HG03097 (cell line): ENCODE measurements at regions not wholly inside any gene's neighbourhood (a gene's known extent, or its start where the extent isn't known, plus 50 kb on each side); places are given as distances from the start of the nearest gene placed in this dataset.
"Not testable (repeated sequence)": the region's sequence is repeated elsewhere in the genome, so short reads cannot be mapped to it uniquely, and the experiment has no call there.

ENCODE experiments used
- ATAC-seq: cut with Tn5 transposase; IDR thresholded peaks from one replicate; pipeline ENCODE4 v1.9.1; 2021; ENCODE audit not compliant: unreplicated experiment, low FRiP score

DNA sequence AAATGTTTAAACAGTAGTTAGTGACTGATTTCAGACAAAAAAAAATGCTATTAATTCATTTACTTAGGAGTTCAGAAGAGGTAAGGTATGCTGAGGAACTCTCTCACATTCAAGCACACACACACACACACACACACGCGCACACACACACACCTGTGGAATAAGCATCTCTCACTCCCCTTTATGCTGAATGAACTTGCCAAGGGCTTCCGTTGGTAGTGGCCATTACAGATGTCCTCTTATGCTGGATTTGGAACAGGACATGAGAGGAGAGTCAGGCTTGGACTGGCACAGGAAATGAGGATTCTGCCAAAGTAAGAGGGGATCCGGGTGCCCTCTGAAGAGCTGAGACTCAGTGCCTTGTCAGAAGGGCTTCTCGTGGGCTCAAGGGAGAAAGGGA, 463.4 kb upstream of the MIR17HG start:
- ATAC-seq = no peak

GRCh38 chr13:90889906-90890834, 457.3 kb upstream of the MIR17HG start:
- ATAC-seq = no peak

GRCh38 chr13:90891329-90891728, 456.2 kb upstream of the MIR17HG start:
- no peak for ATAC-seq

DNA sequence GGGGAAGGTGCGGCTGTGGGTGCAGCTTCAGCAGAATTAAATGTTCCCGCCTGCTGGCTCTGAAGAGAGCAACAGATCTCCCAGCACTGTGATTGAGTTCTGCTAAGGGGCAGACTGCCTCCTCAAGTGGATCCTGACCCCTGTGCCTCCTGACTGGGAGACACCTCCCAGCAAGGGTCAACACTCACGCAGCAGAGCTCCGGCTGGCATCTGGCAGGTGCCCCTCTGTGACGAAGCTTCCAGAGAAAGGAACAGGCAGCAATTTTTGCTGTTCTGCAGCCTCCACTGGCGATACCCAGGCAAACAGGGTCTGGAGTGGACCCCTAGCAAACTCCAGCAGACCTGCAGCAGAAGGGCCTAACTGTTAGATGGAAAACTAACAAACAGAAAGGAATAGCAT, 454.3 kb upstream of the MIR17HG start:
- not testable (repeated sequence) for ATAC-seq

DNA sequence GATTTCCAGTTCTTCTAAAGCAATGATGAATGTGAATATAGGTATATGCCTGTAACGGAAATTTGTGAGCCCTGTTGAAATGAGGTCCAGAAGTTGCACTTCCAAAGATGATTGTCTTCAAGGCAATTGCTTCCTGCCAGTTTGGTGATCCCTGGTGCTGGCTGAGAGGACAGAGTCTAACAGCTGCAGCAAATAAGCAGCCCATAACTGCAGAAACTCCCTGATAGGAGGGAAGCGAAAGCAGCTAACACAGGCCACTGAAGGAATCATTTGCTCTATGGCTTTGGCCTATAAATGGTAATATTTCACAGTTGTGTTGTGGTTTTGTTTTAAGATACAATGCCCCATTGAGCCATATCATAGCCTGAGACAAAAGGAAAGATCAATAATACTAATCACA, 451.5 kb upstream of the MIR17HG start:
- ATAC-seq = no peak

GRCh38 chr13:90898811-90899210, 448.7 kb upstream of the MIR17HG start:
- ATAC-seq = no peak

- ATAC-seq = no peak
Observed at GRCh38 chr13:90899416-90899815, 448.1 kb upstream of the MIR17HG start.

- ATAC-seq = no peak
Observed at GRCh38 chr13:90902255-90902654, 445.2 kb upstream of the MIR17HG start.

GRCh38 chr13:90906554-90906953, 440.9 kb upstream of the MIR17HG start:
- ATAC-seq = no peak

GRCh38 chr13:90908792-90909191, 438.7 kb upstream of the MIR17HG start:
- no peak for ATAC-seq

DNA sequence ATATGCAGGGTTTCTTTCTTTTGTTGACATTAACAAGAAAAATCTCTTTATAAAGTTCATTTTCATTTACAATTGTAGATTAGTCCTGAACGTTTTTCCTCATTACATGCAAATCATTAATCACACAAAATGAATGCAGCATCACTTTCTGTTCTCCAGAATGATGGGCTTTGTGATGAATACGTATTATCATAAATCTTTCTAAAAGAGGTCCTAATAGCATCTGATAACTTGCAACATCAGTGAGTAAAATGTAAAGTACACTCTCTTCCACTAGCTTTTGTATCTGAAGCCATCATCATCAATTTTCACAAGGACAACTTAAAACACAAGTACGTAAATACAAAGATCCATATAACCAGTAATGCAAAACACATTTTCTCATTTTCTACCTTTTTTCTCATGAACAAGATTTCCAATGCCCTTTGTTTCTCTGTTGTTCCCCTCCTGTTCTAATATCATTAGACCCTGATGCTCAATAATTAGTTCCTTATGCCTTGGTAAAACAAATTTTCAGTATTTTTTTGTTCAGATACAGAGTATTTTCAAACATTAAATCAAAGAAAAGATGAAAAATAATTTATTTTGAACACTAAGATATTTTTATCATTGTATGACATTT, 437.4 kb upstream of the MIR17HG start:
- ATAC-seq = no peak

DNA sequence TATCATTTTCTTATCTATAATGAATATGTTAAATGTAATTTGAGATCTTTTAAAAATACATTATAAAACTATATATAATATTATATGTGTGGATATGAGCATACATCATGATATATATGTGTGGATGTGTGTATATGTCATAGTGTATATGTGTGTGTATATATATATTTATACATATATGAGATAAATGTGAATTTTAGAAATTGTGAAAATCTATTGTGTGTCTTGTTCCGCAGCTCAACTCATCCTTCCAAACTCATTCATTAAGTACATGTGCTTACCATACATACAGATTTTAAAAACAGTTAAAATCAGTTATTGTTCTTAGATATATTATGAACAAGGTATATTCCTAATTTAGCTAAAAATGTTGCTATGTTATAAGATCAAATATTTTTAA, 435.2 kb upstream of the MIR17HG start:
- no peak for ATAC-seq

DNA sequence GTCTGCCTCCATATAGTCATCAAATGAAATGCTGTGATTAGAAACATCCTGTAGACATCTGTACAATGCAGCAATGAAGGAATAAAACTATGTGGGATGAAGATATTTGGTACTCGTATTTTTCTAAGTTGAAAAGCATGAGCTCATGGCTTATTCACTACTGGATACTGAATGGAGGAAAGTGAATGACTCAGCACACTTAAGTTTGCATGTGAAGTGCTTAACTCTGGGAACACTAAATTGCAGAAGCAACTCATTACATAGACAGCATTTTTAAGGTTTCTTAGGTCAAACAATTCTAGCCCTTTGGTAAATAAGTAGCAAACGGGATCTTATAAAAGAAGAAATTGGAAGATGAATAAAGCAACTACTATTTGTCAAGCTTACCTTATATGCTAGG, 429.0 kb upstream of the MIR17HG start:
- ATAC-seq = no peak

DNA sequence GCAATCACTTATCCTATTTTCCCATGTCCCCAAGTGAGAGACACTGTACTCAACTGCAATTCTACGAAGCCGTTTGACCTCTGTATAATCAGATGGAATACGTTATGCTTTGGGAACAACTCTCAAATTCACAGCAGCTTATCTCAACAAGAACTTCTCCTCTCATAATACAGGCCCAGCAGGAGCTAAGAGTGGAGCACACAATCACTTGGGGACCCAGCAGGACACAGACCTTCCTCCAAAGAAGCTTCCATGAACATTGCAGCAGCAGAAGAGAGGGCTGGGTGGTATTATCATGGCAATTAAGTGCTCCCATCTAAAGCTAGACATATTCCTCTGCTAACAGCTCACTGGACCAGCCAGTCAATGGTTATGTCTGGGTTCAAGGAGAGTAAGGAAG, 428.3 kb upstream of the MIR17HG start:
- ATAC-seq = no peak

- no peak for ATAC-seq
Observed at GRCh38 chr13:90926459-90926858, 421.0 kb upstream of the MIR17HG start.

GRCh38 chr13:90928109-90928508, 419.4 kb upstream of the MIR17HG start:
- no peak for ATAC-seq

DNA sequence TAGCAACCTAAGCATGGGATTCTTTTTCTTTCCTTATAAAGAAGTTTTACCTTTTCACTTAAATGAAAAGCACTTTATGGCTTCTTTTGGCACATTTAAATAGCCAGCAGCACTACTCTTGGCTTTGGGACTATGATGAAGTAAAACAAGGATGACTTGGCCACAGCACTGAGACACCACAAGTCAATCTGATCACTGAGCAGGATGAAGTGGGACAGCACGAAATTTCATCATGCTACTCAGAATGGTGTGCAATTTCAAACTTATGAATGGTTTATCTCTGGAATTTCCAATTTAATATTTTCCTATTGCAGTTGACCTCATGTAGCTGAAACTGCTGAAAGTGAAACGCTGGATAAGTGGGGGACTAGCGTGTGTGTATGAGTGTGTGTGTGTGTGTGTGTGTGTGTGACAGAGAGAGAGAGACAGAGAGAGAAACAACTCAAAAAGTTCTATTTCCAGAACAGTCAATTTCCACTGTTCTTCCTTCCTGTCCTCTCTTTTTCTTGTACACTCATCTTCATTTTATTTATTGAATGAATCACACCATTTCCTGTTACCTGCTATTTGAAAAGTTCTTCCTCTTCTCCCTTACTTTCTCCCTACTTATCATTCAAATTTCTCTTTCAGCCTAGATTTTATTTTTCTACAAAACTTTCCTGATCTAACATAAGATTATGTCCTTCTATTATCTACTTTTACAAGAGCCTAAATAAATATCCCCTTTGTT, 414.2 kb upstream of the MIR17HG start:
- no peak for ATAC-seq

GRCh38 chr13:90934741-90935140, 412.7 kb upstream of the MIR17HG start:
- ATAC-seq = no peak

GRCh38 chr13:90938848-90939247, 408.6 kb upstream of the MIR17HG start:
- ATAC-seq = no peak

DNA sequence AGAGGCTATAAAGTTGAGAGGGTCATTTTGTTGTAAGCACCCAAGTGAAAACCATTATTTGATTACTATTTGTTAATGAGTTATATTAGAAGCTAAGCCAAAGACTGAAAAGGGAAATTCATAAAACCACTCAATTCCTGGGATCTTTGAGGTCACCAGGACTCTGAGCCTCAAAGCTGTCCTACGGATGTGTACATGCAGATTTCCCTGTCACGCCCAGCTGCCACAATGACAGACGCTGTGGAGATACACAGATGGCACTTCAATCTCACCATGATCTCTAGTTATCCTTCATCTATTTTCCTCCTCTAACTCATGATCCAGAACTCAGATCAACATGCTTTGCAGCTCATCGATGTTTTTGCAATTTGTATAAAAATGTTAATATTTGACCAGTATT, 403.5 kb upstream of the MIR17HG start:
- no peak for ATAC-seq

GRCh38 chr13:90945146-90945545, 402.3 kb upstream of the MIR17HG start:
- ATAC-seq = not testable (repeated sequence)
